PC-9 (cell line): ENCODE measurements at regions not wholly inside any gene's neighbourhood (a gene's known extent, or its start where the extent isn't known, plus 50 kb on each side); places are given as distances from the start of the nearest gene placed in this dataset.
"Not testable (repeated sequence)": the region's sequence is repeated elsewhere in the genome, so short reads cannot be mapped to it uniquely, and the experiment has no call there.

Experiments used
- CTCF ChIP-seq: fragments of 200-600 bp; sonication (generic); conservative IDR thresholded peaks from 2 replicates; pipeline ENCODE4 v1.6.1; 2017; ENCODE audit warnings: mixed run types, antibody characterized with exemption, mild to moderate bottlenecking, moderate library complexity
- EZH2 ChIP-seq: fragments of 200-600 bp; sonication (generic); IDR thresholded peaks from 2 replicates; pipeline ENCODE4 v1.8.0; 2017; ENCODE audit warnings: antibody characterized with exemption, low read depth

GRCh38 chr1:101450691-101451090 lies 213.9 kb downstream of the S1PR1 start:
- TF ChIP-seq CTCF, EZH2: not testable (repeated sequence)
